H9 (cell line): ENCODE measurements at regions not wholly inside any gene's neighbourhood (a gene's known extent, or its start where the extent isn't known, plus 50 kb on each side); places are given as distances from the start of the nearest gene placed in this dataset.

Experiments used
- DNase-seq: peaks from one replicate; pipeline ENCODE4 v3.0.0-alpha.2; 2017
- H2AFZ ChIP-seq: one replicate; pipeline ENCODE4 v1.6.1; 2013; ENCODE audit warnings: mild to moderate bottlenecking, low read length, control low read depth, moderate library complexity
- H2AK5ac ChIP-seq: 2 replicates; pipeline ENCODE4 v1.6.1; 2013; ENCODE audit warnings: low read length, control low read depth, mixed read lengths; ENCODE audit not compliant: insufficient read length
- H2BK120ac ChIP-seq: one replicate; pipeline ENCODE4 v1.6.1; 2013; ENCODE audit warnings: low read depth, mild to moderate bottlenecking, low read length, control low read depth, inconsistent platforms; ENCODE audit not compliant: poor library complexity, severe bottlenecking
- H2BK12ac ChIP-seq: 2 replicates; pipeline ENCODE4 v1.6.1; 2013; ENCODE audit warnings: low read length, control low read depth, mixed read lengths, low read depth; ENCODE audit not compliant: insufficient read length
- H2BK15ac ChIP-seq: 2 replicates; pipeline ENCODE4 v1.6.1; 2013; ENCODE audit warnings: low read depth, low read length, control low read depth
- H2BK20ac ChIP-seq: one replicate; pipeline ENCODE4 v1.6.1; 2013; ENCODE audit warnings: low read depth, mild to moderate bottlenecking, low read length, control low read depth, inconsistent platforms; ENCODE audit not compliant: poor library complexity, severe bottlenecking
- H2BK5ac ChIP-seq: 2 replicates; pipeline ENCODE4 v1.6.1; 2013; ENCODE audit warnings: low read length, control low read depth, mixed read lengths; ENCODE audit not compliant: insufficient read length
- H3K14ac ChIP-seq: 2 replicates; pipeline ENCODE4 v1.6.1; 2013; ENCODE audit warnings: low read length, control low read depth; ENCODE audit not compliant: insufficient read depth
- H3K18ac ChIP-seq: 2 replicates; pipeline ENCODE4 v1.6.1; 2013; ENCODE audit warnings: low read depth, mild to moderate bottlenecking, mixed read lengths, low read length, control low read depth; ENCODE audit not compliant: insufficient read length
- H3K23ac ChIP-seq: 2 replicates; pipeline ENCODE4 v1.6.1; 2013; ENCODE audit warnings: low read length, control low read depth, mixed read lengths, low read depth; ENCODE audit not compliant: insufficient read length
- H3K23me2 ChIP-seq: 2 replicates; pipeline ENCODE4 v1.6.1; 2013; ENCODE audit warnings: low read depth, mild to moderate bottlenecking, mixed read lengths, low read length, control low read depth; ENCODE audit not compliant: insufficient read length, poor library complexity, severe bottlenecking
- H3K27ac ChIP-seq: 2 replicates; pipeline ENCODE4 v1.5.1; 2013; ENCODE audit warnings: low read length, control low read depth, mixed read lengths, low read depth; ENCODE audit not compliant: insufficient read length
- H3K27me3 ChIP-seq: 2 replicates; pipeline ENCODE4 v1.6.1; 2013; ENCODE audit warnings: low read length, control low read depth, inconsistent platforms; ENCODE audit not compliant: insufficient read depth
- H3K4ac ChIP-seq: 2 replicates; pipeline ENCODE4 v1.6.1; 2013; ENCODE audit warnings: low read depth, mild to moderate bottlenecking, control low read depth, inconsistent platforms, low read length, moderate library complexity
- H3K4me1 ChIP-seq: 2 replicates; pipeline ENCODE4 v1.6.1; 2013; ENCODE audit warnings: low read length, control low read depth, inconsistent platforms; ENCODE audit not compliant: insufficient read depth
- H3K4me2 ChIP-seq: 2 replicates; pipeline ENCODE4 v1.6.1; 2013; ENCODE audit warnings: low read length, control low read depth, mixed read lengths; ENCODE audit not compliant: insufficient read length, insufficient read depth
- H3K56ac ChIP-seq: 2 replicates; pipeline ENCODE4 v1.6.1; 2013; ENCODE audit warnings: low read depth, mild to moderate bottlenecking, mixed read lengths, low read length, control low read depth; ENCODE audit not compliant: insufficient read length
- H3K79me1 ChIP-seq: 2 replicates; pipeline ENCODE4 v1.6.1; 2013; ENCODE audit warnings: low read depth, mild to moderate bottlenecking, moderate library complexity, low read length, control low read depth, inconsistent platforms; ENCODE audit not compliant: insufficient read depth, poor library complexity, severe bottlenecking
- H3K79me2 ChIP-seq: 2 replicates; pipeline ENCODE4 v1.6.1; 2013; ENCODE audit warnings: low read length, control low read depth, inconsistent platforms; ENCODE audit not compliant: insufficient read depth
- H3K9ac ChIP-seq: 2 replicates; pipeline ENCODE4 v1.6.1; 2013; ENCODE audit warnings: low read length, control low read depth, mixed read lengths; ENCODE audit not compliant: insufficient read length; ENCODE audit errors: extremely low read depth
- H3K9me3 ChIP-seq: one replicate; pipeline ENCODE4 v1.6.1; 2013; ENCODE audit warnings: low read depth, low read length, inconsistent platforms; ENCODE audit not compliant: control insufficient read depth
- H3T11ph ChIP-seq: one replicate; pipeline ENCODE4 v1.6.1; 2013; ENCODE audit warnings: mild to moderate bottlenecking, low read length, control low read depth, inconsistent platforms
- H4K20me1 ChIP-seq: one replicate; pipeline ENCODE4 v1.6.1; 2013; ENCODE audit not compliant: control insufficient read depth, insufficient read length, insufficient read depth
- H4K5ac ChIP-seq: 2 replicates; pipeline ENCODE4 v1.6.1; 2013; ENCODE audit warnings: low read depth, mild to moderate bottlenecking, mixed read lengths, low read length, control low read depth; ENCODE audit not compliant: insufficient read length
- H4K8ac ChIP-seq: replicated peaks from 2 replicates; pipeline ENCODE4 v1.6.1; 2013; ENCODE audit warnings: low read length, control low read depth, mixed read lengths, low read depth; ENCODE audit not compliant: insufficient read length
- H4K91ac ChIP-seq: 2 replicates; pipeline ENCODE4 v1.6.1; 2013; ENCODE audit warnings: low read depth, mild to moderate bottlenecking, moderate library complexity, mixed read lengths, low read length, control low read depth; ENCODE audit not compliant: insufficient read length
- H3K27ac Mint-ChIP-seq, 3 experiments: 2 replicates in 2 of 3; 3 replicates in 1 of 3; pipeline ENCODE4 v1.8.0; 2020 to 2021; ENCODE audit warnings: mixed read lengths in 3 of 3, mild to moderate bottlenecking in 1 of 3, moderate library complexity in 1 of 3
- H3K27me3 Mint-ChIP-seq: 2 replicates; pipeline ENCODE4 v1.8.0; 2021; ENCODE audit warnings: low read depth, mild to moderate bottlenecking, moderate library complexity, mixed read lengths
- H3K36me3 Mint-ChIP-seq, 3 experiments: 2 replicates in 2 of 3; 3 replicates in 1 of 3; pipeline ENCODE4 v1.8.0; 2020 to 2021; ENCODE audit warnings: low read depth in 3 of 3, mixed read lengths in 3 of 3; ENCODE audit not compliant: insufficient read depth in 1 of 3
- H3K4me1 Mint-ChIP-seq, 2 experiments: 2 replicates each; pipeline ENCODE4 v1.8.0; 2020; ENCODE audit warnings: mixed read lengths in 2 of 2
- H3K4me3 Mint-ChIP-seq, 2 experiments: 2 replicates in 1 of 2; 3 replicates in 1 of 2; pipeline ENCODE4 v1.8.0; 2020 to 2021; ENCODE audit warnings: mild to moderate bottlenecking in 2 of 2, mixed read lengths in 2 of 2, moderate library complexity in 1 of 2
- H3K9me3 Mint-ChIP-seq, 2 experiments: 2 replicates in 1 of 2; 3 replicates in 1 of 2; pipeline ENCODE4 v1.8.0; 2020; ENCODE audit warnings: mild to moderate bottlenecking in 2 of 2, mixed read lengths in 2 of 2, moderate library complexity in 1 of 2
- CTCF ChIP-seq: fragments of 200-600 bp; sonication (generic); conservative IDR thresholded peaks from 3 replicates; pipeline ENCODE4 v1.8.0; 2021; ENCODE audit warnings: antibody characterized with exemption, mild to moderate bottlenecking
- WGBS: extraction: QIAGEN DNeasy Blood & Tissue Kit; methylation state at CpG from one replicate; pipeline ENCODE4 v1.1.7; 2013; ENCODE audit warnings: missing lambda C conversion rate, low lambda C conversion rate, mixed read lengths; ENCODE audit not compliant: insufficient read length; ENCODE audit errors: extremely low coverage; 5-methylcytosine and 5-hydroxymethylcytosine counted together

- Histone ChIP-seq H4K8ac (no peak overlapping the region), H3K56ac (no peak overlapping the region)
- H3K9me3 Mint-ChIP-seq: no peaks in the 10 kb centered on the region
These were observed 685.3 kb downstream of the TRIML1 start for GRCh38 chr4:188824553-188824952.

More at GRCh38 chr4:188824553-188824952, 685.3 kb downstream of the TRIML1 start:
- Histone ChIP-seq H3K23ac (no peak overlapping the region), H2BK120ac (no peak overlapping the region), H4K5ac (no peak overlapping the region), H3K9me3 (no peaks in the 10 kb centered on the region), H4K91ac (no peak overlapping the region), H3K4me2 (no peak overlapping the region), H3K9ac (no peak overlapping the region), H3K4ac (no peak overlapping the region), H3K18ac (peak overlapping the region; percentile 2), H3K23me2 (no peaks in the 10 kb centered on the region), H2AFZ (no peak overlapping the region), H2BK5ac (no peak overlapping the region), H2BK12ac (no peak overlapping the region), H3K79me2 (no peaks in the 10 kb centered on the region), H2BK15ac (no peak overlapping the region), H3K27ac (no peak overlapping the region), H3K79me1 (no peaks in the 10 kb centered on the region), H4K20me1 (no peaks in the 10 kb centered on the region), H3K27me3 (no peaks in the 10 kb centered on the region), H3K14ac (no peak overlapping the region; the same call in 1 of the 2 replicates), H3T11ph (no peak overlapping the region), H2AK5ac (no peak overlapping the region), H3K4me1 (peaks cover 4% of the 10 kb centered on the region), H2BK20ac (no peak overlapping the region)
- no peak overlapping the region for H3K27ac Mint-ChIP-seq
- H3K4me3 Mint-ChIP-seq: no peak overlapping the region
- TF ChIP-seq CTCF: no peak
- no CpG with 5 or more reads among the region's 17 CpGs for WGBS
- H3K27me3 Mint-ChIP-seq: no peaks in the 10 kb centered on the region
- no peak for DNase-seq
- no peaks in the 10 kb centered on the region for H3K4me1 Mint-ChIP-seq
- no peaks in the 10 kb centered on the region for H3K36me3 Mint-ChIP-seq
